GM19463 (cell line): ENCODE measurements at regions not wholly inside any gene's neighbourhood (a gene's known extent, or its start where the extent isn't known, plus 50 kb on each side); places are given as distances from the start of the nearest gene placed in this dataset.

Experiments used
- ATAC-seq: cut with Tn5 transposase; IDR thresholded peaks from one replicate; pipeline ENCODE4 v1.9.1; 2021; ENCODE audit warnings: mild to moderate bottlenecking, moderate library complexity; ENCODE audit not compliant: unreplicated experiment

DNA sequence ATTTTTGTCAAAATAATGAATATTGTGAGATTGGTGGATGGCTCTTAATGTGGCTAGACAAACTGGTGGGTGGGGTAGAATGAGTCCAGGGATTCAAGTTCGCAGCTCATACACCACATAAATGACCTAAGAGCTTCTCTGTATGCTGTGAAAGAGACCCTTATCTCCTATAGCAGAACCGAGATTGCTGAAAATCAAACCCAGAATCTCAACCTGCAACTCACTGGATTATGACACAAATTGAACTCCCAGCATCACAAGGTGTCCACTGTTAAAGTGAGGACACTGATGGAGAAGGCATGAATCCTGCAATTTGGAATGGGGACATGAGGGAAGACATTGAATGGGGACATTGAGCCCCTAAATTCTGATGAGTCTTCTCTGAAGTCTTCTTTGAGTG lies 51.3 kb upstream of the CNKSR3 start:
- ATAC-seq: no peak

DNA sequence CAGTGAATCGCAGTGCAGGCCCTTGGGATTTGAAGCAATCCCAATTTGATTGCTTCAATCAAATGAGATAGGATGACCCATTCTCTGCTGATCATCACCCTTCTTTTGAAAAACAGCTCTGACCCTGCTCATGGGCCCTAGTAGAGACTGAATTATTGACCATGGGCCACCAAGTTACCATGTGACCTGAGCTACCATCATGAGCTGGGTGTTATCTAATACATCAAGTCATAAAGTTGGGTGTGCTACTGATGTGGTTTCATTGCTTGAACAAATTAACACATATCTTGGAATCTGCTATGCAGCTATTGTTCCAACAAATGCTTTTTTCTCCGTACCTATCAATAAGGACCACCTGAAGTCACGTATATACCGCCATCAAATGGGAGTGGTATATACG lies 54.8 kb upstream of the CNKSR3 start:
- ATAC-seq: no peak

- no peak for ATAC-seq
These were observed 56.4 kb upstream of the CNKSR3 start for GRCh38 chr6:154566866-154567265.

- ATAC-seq: no peak
These were observed 57.3 kb upstream of the CNKSR3 start for GRCh38 chr6:154567695-154568220.

DNA sequence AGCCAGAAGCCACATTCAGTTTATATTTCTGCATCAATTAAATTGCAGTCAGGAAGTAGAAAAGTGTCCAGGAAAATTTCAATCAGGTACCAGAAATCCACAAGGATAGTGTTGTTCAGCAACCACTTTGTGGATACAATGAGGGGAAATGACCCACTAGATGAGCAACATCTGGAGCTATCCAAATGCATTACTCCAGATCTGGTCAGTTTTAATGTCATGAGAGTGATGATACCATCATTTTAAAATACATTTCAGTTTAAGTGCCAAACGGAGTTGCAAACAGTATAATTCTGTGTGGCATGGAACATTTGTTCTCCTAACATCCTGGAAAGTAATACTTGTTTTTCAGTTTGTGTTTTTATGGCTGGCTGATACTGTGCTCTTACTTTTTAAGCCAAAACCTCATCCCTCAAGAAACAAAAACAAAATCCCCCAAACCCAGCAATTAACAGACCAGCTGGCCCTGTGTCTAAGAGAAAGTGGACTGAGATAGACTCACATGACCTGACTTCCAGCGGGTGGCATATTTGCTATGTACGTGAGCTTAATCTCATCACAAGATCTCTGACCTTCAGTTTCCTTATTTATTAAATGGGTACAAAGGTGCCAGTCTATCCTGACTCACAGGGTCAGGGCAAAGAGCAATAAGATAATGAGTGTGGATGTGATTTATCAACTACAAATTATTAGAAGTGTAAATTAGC lies 58.8 kb upstream of the CNKSR3 start:
- no peak for ATAC-seq

- ATAC-seq: no peak
These were observed 60.0 kb upstream of the CNKSR3 start for GRCh38 chr6:154570505-154570904.

GRCh38 chr6:154572556-154572955 lies 62.1 kb upstream of the CNKSR3 start:
- no peak for ATAC-seq

DNA sequence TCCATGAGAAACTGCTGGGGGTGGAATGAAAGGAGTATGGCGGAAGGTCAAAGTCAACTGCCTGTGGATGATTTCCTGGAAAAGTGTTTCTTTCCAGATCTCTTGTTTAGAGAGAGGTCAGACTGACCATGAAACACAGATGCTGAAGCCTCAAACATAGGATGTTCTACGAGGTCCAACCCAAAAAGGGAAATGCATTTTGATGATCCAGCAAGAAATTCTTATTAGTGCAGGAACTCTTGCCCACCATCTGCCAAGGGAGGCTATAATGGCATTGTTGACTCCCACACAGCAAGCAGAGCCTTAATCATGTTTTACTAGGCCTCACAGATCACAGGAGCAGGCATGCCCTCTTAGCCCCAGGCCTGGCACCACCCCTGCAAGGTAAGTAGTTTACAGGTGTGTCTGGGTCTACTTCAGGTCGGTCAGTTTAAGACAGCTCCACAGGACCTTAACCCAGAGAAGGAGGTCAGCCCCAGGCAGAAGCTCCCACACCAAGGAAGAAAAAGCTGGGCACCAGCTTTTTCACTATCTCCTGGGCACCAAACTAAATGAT lies 67.6 kb upstream of the CNKSR3 start:
- ATAC-seq: no peak

- no peak for ATAC-seq
These were observed 68.6 kb upstream of the CNKSR3 start for GRCh38 chr6:154579046-154579445.

DNA sequence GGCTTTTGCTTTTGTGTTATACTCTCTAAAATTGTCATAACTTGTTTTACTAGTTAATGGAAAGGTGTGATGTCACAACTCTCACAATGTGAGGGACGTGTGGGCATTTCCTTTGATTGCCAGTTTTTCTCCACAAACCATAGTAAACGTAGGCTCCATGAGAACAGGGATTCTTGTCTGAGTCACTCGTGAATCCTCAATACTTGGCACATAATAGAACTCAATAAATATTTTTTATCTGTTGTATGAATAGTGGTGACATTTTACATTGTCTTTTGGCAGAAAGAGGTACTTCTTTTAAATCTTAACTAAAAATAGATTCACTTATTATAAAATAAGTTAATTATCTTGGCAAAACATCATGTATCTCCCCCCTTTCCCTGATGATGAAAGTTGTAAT lies 69.0 kb upstream of the CNKSR3 start:
- ATAC-seq: no peak

DNA sequence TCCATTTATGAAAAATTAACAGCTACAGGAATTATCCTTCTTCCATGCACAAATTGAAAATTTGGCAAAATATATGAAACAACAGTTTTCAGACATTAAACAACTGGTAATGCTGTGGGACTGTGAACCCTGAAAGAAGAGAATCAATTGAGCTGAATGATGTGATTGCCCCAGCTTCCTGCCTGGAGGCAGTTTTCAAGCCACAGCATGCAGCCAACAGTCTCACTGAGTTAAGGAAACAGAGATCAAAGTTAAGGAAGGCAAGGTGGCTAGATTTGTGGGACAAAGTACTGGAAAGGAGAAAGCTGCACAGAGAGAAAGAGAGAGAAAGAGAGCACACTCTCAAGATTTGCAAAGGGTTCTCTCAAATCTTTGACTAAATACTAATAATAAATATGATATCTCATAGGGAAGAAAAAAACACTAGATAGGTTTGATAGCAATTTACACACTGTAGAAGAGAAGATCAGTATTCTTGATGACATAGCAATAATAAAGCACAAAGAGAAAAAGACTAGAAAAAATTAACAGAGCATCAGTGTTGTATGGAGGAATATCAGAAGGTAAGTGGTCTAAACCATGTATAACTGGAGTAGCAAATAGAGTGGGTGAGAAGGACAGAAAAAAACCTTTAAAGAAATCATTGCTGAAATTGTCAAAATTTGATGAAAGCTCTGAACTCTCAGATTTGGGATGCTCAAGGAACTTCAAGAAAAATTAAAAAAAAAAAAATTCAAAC lies 70.1 kb upstream of the CNKSR3 start:
- ATAC-seq: no peak

GRCh38 chr6:154582696-154583095 lies 72.2 kb upstream of the CNKSR3 start:
- no peak for ATAC-seq

DNA sequence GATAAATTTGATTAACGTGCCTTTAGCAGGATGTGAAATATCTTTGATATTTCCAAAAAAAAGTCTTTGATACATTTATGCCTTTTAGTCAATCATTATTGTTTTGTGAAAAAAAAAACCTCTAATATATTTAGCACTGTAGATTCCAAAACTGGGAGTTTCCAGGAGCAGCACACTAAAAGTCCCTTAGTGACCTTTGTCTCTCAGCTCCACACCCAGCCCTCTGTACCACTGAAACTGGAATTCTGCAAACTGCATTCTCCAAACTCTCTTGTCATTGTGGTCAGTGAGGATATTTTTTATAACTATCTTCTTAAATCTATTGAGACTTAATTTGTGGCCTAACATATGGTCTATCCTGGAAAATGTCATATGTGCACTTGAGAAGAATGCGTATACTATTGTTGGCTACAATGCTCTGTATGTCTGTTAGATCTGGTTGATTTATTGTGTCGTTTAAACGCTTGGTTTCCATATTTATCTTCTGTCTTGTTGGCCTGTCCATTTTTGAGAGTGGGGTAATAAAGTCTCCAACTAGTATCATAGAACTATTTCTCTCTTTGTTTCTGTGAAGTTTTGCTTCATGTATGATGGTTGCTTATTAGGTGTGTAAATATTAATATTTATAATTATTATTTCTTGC lies 73.2 kb upstream of the CNKSR3 start:
- no peak for ATAC-seq

DNA sequence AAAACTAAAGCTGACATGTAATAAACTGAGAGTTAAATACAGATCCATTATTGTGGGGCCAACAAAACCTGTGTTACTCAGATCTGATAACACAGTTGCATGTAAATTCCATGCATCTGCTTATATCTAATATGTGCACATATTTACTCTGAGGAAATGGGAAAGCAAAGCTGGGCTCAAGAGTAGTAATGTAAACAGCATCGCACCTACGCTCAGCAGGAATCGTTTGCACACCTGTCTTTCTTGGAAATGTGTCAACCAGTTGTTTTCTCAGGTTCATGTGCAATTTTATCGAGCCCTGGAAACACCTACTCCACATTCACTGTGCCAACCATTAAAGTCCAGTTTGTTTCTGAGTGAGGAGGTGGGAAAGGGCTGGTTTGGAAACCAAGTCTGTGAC lies 80.3 kb upstream of the CNKSR3 start:
- ATAC-seq: no peak

DNA sequence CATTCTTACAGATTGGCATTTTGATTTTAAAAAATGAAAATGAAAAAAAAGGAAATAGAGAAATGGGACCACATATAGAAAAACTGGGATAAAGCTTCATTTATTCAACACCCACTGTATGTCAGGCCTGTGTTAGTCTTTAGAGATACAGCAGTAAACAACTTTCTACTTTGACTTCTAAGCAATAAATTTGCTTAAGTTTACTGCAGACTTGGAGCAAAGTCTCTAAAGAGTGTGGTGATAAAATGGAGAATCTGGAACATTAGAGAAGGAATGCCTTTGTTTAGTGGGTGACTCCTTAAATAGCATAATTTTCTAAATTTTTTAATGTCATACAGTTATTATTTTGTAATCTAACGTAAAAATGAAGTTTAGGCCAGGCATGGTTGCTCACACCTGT lies 80.7 kb upstream of the CNKSR3 start:
- no peak for ATAC-seq

- ATAC-seq: no peak
These were observed 81.8 kb upstream of the CNKSR3 start for GRCh38 chr6:154592199-154592860.

DNA sequence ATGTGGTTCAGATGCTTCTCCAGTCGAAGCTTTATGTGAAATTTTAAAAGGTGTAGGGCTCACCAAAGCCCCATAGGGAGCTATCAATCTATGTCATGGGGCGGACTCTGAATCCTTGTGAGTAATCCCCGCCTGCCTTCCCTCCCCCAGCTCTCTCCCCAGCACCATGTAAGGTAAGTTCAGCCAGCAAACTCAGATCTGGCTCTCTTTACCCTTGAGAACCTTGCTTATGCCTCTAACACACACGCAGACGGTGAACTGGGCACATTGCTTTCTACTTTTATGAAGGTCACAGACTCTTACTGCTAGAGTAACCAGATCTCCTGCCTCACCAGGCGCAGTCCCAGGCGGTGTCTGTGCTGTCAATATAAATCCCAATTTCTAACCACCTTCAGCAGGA lies 82.6 kb upstream of the CNKSR3 start:
- ATAC-seq: no peak

GRCh38 chr6:154594496-154595198 lies 84.2 kb upstream of the CNKSR3 start:
- ATAC-seq: no peak

- ATAC-seq: no peak
These were observed 85.1 kb upstream of the CNKSR3 start for GRCh38 chr6:154595538-154595937.

- ATAC-seq: no peak
These were observed 85.5 kb upstream of the CNKSR3 start for GRCh38 chr6:154596009-154596408.
